Uterus (tissue), 3 donors: ENCODE measurements at regions not wholly inside any gene's neighbourhood (a gene's known extent, or its start where the extent isn't known, plus 50 kb on each side); places are given as distances from the start of the nearest gene placed in this dataset.

Source experiments
- DNase-seq, 2 donors: peaks; one replicate each; pipeline ENCODE4 v3.0.0-alpha.2; 2019 to 2020
- H3K27ac ChIP-seq, 2 donors: fragments of 200-600 bp; sonication (generic); 1 replicate in 1 of 2; 2 replicates in 1 of 2; pipeline ENCODE4 v1.5.1; 2016 to 2018
- H3K27me3 ChIP-seq, 2 donors: fragments of 200-600 bp; sonication (generic); one replicate each; pipeline ENCODE4 v1.5.1; 2018 to 2019; ENCODE audit warnings: control low read depth in 1 of 2
- H3K36me3 ChIP-seq, 2 donors: fragments of 200-600 bp; sonication (generic); one replicate each; pipeline ENCODE4 v1.5.1; 2019; ENCODE audit warnings: control low read depth in 1 of 2
- H3K4me1 ChIP-seq, 2 donors: fragments of 200-600 bp; sonication (generic); one replicate each; pipeline ENCODE4 v1.5.1; 2018 to 2019; ENCODE audit warnings: control low read depth in 1 of 2
- H3K4me3 ChIP-seq, 2 donors: fragments of 200-600 bp; sonication (generic); 1 replicate in 1 of 2; 2 replicates in 1 of 2; pipeline ENCODE4 v1.5.1; 2018 to 2019; ENCODE audit warnings: mild to moderate bottlenecking in 1 of 2
- H3K9me3 ChIP-seq, 2 donors: fragments of 200-600 bp; sonication (generic); one replicate each; pipeline ENCODE4 v1.5.1; 2019; ENCODE audit warnings: control low read depth in 1 of 2
- CTCF ChIP-seq, 4 experiments: fragments of 200-600 bp in 2 of 4; fragments of 450-650 bp in 2 of 4; sonication (generic) in 2 of 4; IDR thresholded peaks; one replicate each; pipeline ENCODE4 v1.5.1; 2016 to 2019; ENCODE audit warnings: antibody characterized with exemption in 4 of 4, mild to moderate bottlenecking in 2 of 4, moderate library complexity in 1 of 4
- POLR2A ChIP-seq, 2 donors: fragments of 450-650 bp; IDR thresholded peaks; one replicate each; pipeline ENCODE4 v1.6.1; 2016; ENCODE audit warnings: antibody characterized with exemption in 2 of 2, mild to moderate bottlenecking in 1 of 2, moderate library complexity in 1 of 2
- intact Hi-C: fragments of 100-400 bp; cut with DNase I; formaldehyde crosslinking; loops from one replicate; pipeline ENCODE4 v1.15.1; 2023; ENCODE audit warnings: low total_unique reads
- donor health status: DM: yes; HTN: yes; CAD: no.

GRCh38 chr2:11997142-11997541, 250.7 kb downstream of the LPIN1 start:
- TF ChIP-seq CTCF (IDR thresholded peaks at IDR 0.05) = no peak
- TF ChIP-seq POLR2A (IDR thresholded peaks at IDR 0.05) = no peak
- Histone ChIP-seq H3K27ac (no peak overlapping the region), H3K9me3 (no peaks in the 10 kb centered on the region), H3K27me3 (no peaks in the 10 kb centered on the region), H3K4me1 (no peaks in the 10 kb centered on the region), H3K36me3 (no peaks in the 10 kb centered on the region), H3K4me3 (no peak overlapping the region)
- DNase-seq = no peak
- intact Hi-C loops = no loop called here

- no peak for DNase-seq
- Histone ChIP-seq H3K36me3 (no peaks in the 10 kb centered on the region), H3K9me3 (no peaks in the 10 kb centered on the region), H3K4me1 (no peaks in the 10 kb centered on the region), H3K4me3 (no peak overlapping the region), H3K27ac (no peak overlapping the region), H3K27me3 (no peaks in the 10 kb centered on the region)
- intact Hi-C loops = no loop called here
- TF ChIP-seq POLR2A (IDR thresholded peaks at IDR 0.05) (no peak), CTCF (IDR thresholded peaks at IDR 0.05) (no peak)
Observed at GRCh38 chr2:11998218-11998617, 251.8 kb downstream of the LPIN1 start.

GRCh38 chr2:11998626-11999378, 252.4 kb downstream of the LPIN1 start:
- Histone ChIP-seq H3K27me3 (no peaks in the 10 kb centered on the region), H3K4me3 (no peak overlapping the region), H3K4me1 (no peaks in the 10 kb centered on the region), H3K36me3 (no peaks in the 10 kb centered on the region), H3K9me3 (no peaks in the 10 kb centered on the region), H3K27ac (no peak overlapping the region)
- no peak for DNase-seq
- TF ChIP-seq POLR2A (IDR thresholded peaks at IDR 0.05) (no peak), CTCF (IDR thresholded peaks at IDR 0.05) (no peak)
- intact Hi-C loops = no loop called here

GRCh38 chr2:12001621-12002020, 255.2 kb downstream of the LPIN1 start:
- no peak overlapping the region for H3K27ac ChIP-seq
- H3K9me3 ChIP-seq = no peaks in the 10 kb centered on the region
- intact Hi-C loops = no loop called here
- TF ChIP-seq CTCF (IDR thresholded peaks at IDR 0.05) (no peak), POLR2A (IDR thresholded peaks at IDR 0.05) (no peak)
- H3K36me3 ChIP-seq = no peaks in the 10 kb centered on the region
- no peak for DNase-seq
- H3K27me3 ChIP-seq = no peaks in the 10 kb centered on the region
- H3K4me1 ChIP-seq = no peaks in the 10 kb centered on the region
- H3K4me3 ChIP-seq = no peak overlapping the region

GRCh38 chr2:12002215-12002614, 255.8 kb downstream of the LPIN1 start:
- intact Hi-C loops = no loop called here
- no peak overlapping the region for H3K27ac ChIP-seq
- H3K27me3 ChIP-seq = no peaks in the 10 kb centered on the region
- TF ChIP-seq POLR2A (IDR thresholded peaks at IDR 0.05) (no peak), CTCF (IDR thresholded peaks at IDR 0.05) (no peak)
- no peaks in the 10 kb centered on the region for H3K36me3 ChIP-seq
- no peaks in the 10 kb centered on the region for H3K4me1 ChIP-seq
- no peak overlapping the region for H3K4me3 ChIP-seq
- no peak for DNase-seq
- no peaks in the 10 kb centered on the region for H3K9me3 ChIP-seq
